GM12878 (cell line): ENCODE measurements at regions not wholly inside any gene's neighbourhood (a gene's known extent, or its start where the extent isn't known, plus 50 kb on each side); places are given as distances from the start of the nearest gene placed in this dataset.
"Not testable (repeated sequence)": the region's sequence is repeated elsewhere in the genome, so short reads cannot be mapped to it uniquely, and the experiment has no call there.

Experiments
- ATAC-seq: fragments of 200-7000 bp; cut with Tn5 transposase; 3 replicates; pipeline ENCODE4 v1.9.1; 2020; ENCODE audit warnings: mild to moderate bottlenecking, moderate library complexity
- BruUV-seq: library from RNA; stranded (reverse); fragments of 400-500 nt; replicated peaks from 2 replicates; lab custom pipeline; 2021; lab: Mats Ljungman, UMichigan
- CTCF ChIA-PET: fragments of 300-600 bp; sonication (Branson Sonifier 250); formaldehyde crosslinking; extraction: SDS; loops from one replicate; lab custom pipeline; 2021; ENCODE audit warnings: inconsistent platforms; lab: Yijun Ruan, JAX
- POLR2A ChIA-PET: fragments of 350-600 bp; formaldehyde crosslinking; extraction: SDS; loops from one replicate; lab custom pipeline; 2021; ENCODE audit warnings: inconsistent platforms; lab: Charles Lee
- RAD21 ChIA-PET: fragments of 300-600 bp; sonication (Branson Sonifier 250); formaldehyde crosslinking; loops from one replicate; lab custom pipeline; 2023; ENCODE audit warnings: antibody characterized with exemption; ENCODE audit not compliant: unreplicated experiment; lab: Charles Lee
- SMC1A ChIA-PET: fragments of 300-600 bp; sonication (Branson Sonifier 250); formaldehyde crosslinking; loops from one replicate; lab custom pipeline; 2023; ENCODE audit not compliant: unreplicated experiment, uncharacterized antibody; lab: Charles Lee
- DNase-seq: peaks from one replicate; pipeline ENCODE4 v3.0.0-alpha.2; 2011; ENCODE audit warnings: low read depth, low spot score
- FAIRE-seq: peaks from 3 replicates; lab custom pipeline; 2011; peaks lifted over from hg19 to GRCh38; lab: Jason Lieb, UNC
- H2AFZ ChIP-seq: 2 replicates; pipeline ENCODE4 v1.6.0; 2011; ENCODE audit warnings: low read depth, low read length, control low read depth; ENCODE audit not compliant: control insufficient read depth
- H3K27ac ChIP-seq: 2 replicates; pipeline ENCODE4 v1.5.1; 2011; ENCODE audit warnings: control low read depth; ENCODE audit not compliant: control insufficient read depth, insufficient read depth
- H3K27me3 ChIP-seq, 2 experiments: replicated peaks in 1 of 2; 2 replicates each; pipeline versions ENCODE4 v1.6.0 to v1.6.1; 2011; ENCODE audit warnings: low read length in 1 of 2; ENCODE audit not compliant: control insufficient read depth in 2 of 2, insufficient read depth in 2 of 2
- H3K36me3 ChIP-seq, 2 experiments: 2 replicates each; pipeline ENCODE4 v1.5.1; 2011; ENCODE audit warnings: low read length in 1 of 2; ENCODE audit not compliant: control insufficient read depth in 2 of 2, insufficient read depth in 2 of 2
- H3K4me1 ChIP-seq: 2 replicates; pipeline ENCODE4 v1.6.1; 2011; ENCODE audit warnings: mild to moderate bottlenecking, low read length, moderate library complexity, mixed read lengths; ENCODE audit not compliant: control insufficient read depth, insufficient read depth
- H3K4me2 ChIP-seq: 2 replicates; pipeline ENCODE4 v1.6.0; 2011; ENCODE audit warnings: control low read depth; ENCODE audit not compliant: control insufficient read depth, insufficient read depth
- H3K4me3 ChIP-seq: fragments of 200-600 bp; sonication (generic); 2 replicates; pipeline ENCODE4 v1.5.1; 2016
- H3K79me2 ChIP-seq: 2 replicates; pipeline ENCODE4 v1.6.0; 2011; ENCODE audit warnings: low read length; ENCODE audit not compliant: control insufficient read depth, insufficient read depth
- H3K9ac ChIP-seq: 2 replicates; pipeline ENCODE4 v1.8.0; 2011; ENCODE audit warnings: low read length, control low read depth, mixed read lengths; ENCODE audit not compliant: control insufficient read depth, insufficient read depth
- H3K9me3 ChIP-seq: replicated peaks from 3 replicates; pipeline ENCODE4 v1.5.1; 2011; ENCODE audit warnings: mild to moderate bottlenecking, low read length; ENCODE audit not compliant: control insufficient read depth, insufficient read depth
- H4K20me1 ChIP-seq: 2 replicates; pipeline ENCODE4 v1.6.0; 2011; ENCODE audit not compliant: control insufficient read depth, insufficient read depth
- GATAD2B ChIP-seq: fragments of 450-650 bp; conservative IDR thresholded peaks from 2 replicates; pipeline ENCODE4 v1.6.1; 2017; ENCODE audit warnings: low read depth, mild to moderate bottlenecking, moderate library complexity
- USF2 ChIP-seq: IDR thresholded peaks from 2 replicates; pipeline ENCODE4 v1.6.1; 2011; ENCODE audit warnings: low read depth, low read length, improper control_type of control experiment, borderline replicate concordance
- WGBS: methylation state at CpG from one replicate; pipeline ENCODE4 v1.1.6; 2016; ENCODE audit warnings: low lambda C conversion rate; ENCODE audit not compliant: insufficient replicate concordance, insufficient coverage; ENCODE audit errors: missing lambda C conversion rate; 5-methylcytosine and 5-hydroxymethylcytosine counted together
- in situ Hi-C: fragments of 300-500 bp; cut with MboI; formaldehyde crosslinking; loops from 9 replicates; pipeline ENCODE4 v1.14.3; 2018; ENCODE audit warnings: mixed read lengths
- intact Hi-C: fragments of 100-400 bp; cut with micrococcal nuclease; formaldehyde crosslinking; loops from one replicate; pipeline ENCODE4 v1.14.2; 2022; ENCODE audit not compliant: unreplicated experiment

DNA sequence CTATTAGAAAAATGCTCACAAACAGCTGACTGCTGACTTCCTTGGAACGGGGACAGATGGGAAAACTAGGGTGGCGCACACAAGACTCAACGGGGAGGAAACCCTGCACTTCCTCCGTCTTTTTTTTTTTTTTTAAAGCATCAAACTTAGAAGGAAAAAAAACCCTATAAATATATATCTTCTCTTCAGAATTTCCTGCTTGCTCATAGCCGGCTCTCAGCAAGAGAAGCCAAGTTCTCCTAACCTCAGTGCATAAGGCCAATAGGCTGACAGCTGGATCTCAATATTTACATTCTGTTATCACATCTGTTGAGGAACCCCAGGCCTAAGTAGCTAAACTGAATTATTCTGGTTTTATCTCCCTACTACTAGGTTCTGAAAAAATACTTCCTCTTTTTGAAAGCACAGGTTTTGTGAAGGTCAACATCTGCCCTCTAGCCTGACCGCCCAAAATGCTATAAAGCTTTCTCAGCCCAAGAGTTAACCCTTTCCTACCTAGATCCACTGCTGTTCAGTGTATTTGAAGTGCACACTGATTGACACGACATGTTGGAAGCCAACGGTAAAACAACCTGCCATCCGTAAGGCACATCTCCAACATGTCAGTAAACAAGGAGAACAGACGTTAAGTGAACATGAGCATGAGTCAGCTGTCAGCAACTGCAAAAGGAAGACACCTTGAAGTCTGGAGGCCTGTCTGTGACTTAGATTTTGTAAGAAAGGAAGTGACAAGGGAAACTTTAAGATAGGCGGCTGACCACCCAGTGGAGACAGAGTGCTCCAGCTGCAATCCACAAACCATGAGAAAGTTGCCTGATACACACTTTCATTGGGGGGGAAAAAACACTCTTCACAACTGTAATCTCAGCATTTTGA lies 83.8 kb downstream of the EBLN1 start:
- TF ChIP-seq USF2 (no peak), GATAD2B (no peak)
- Histone ChIP-seq H3K27ac (no peak overlapping the region; the same call in 1 of the 2 replicates), H3K4me2 (no peak overlapping the region), H3K4me3 (no peak overlapping the region), H3K4me1 (no peaks in the 10 kb centered on the region), H4K20me1 (no peaks in the 10 kb centered on the region), H3K36me3 (no peaks in the 10 kb centered on the region), H3K9me3 (no peaks in the 10 kb centered on the region; the same call in 2 of the 3 replicates), H3K79me2 (no peaks in the 10 kb centered on the region), H2AFZ (0 out of 2 replicates have a peak overlapping the region, but pooled peaks have one; percentile 29), H3K9ac (no peak overlapping the region), H3K27me3 (no peaks in the 10 kb centered on the region)
- in situ Hi-C loops (no loop called here), intact Hi-C loops (no loop called here)
- WGBS: 25% methylated on average over 11 of the region's 11 CpGs
- ChIA-PET POLR2A (no interaction called here), RAD21 (no interaction called here), SMC1A (no interaction called here), CTCF (interaction anchor here (1.1 kb wide), 1 partner anchor 12 kb away, joined by 3 read pairs; no protein-coding TSS in a partner anchor)
- DNase-seq (no peak), FAIRE-seq (peak; percentile 80), ATAC-seq (peak; percentile 30; the same call in 1 of the 3 replicates)
- no TSS peak for BruUV-seq

GRCh38 chr10:22130824-22131223 lies 87.0 kb downstream of the EBLN1 start:
- DNase-seq, ATAC-seq, H3K27me3 ChIP-seq, H3K79me2 ChIP-seq, FAIRE-seq, SMC1A ChIA-PET, intact Hi-C loops, H3K36me3 ChIP-seq, H3K9ac ChIP-seq, RAD21 ChIA-PET, H2AFZ ChIP-seq, H3K9me3 ChIP-seq, H3K4me2 ChIP-seq, H4K20me1 ChIP-seq, H3K27ac ChIP-seq, in situ Hi-C loops, H3K4me1 ChIP-seq, CTCF ChIA-PET, H3K4me3 ChIP-seq, BruUV-seq, POLR2A ChIA-PET: not testable (repeated sequence)
- WGBS: 46% methylated on average over 6 of the region's 6 CpGs

- H3K9ac ChIP-seq, in situ Hi-C loops, BruUV-seq, H3K36me3 ChIP-seq, H3K4me1 ChIP-seq, H3K4me3 ChIP-seq, SMC1A ChIA-PET, H3K9me3 ChIP-seq, H3K79me2 ChIP-seq, CTCF ChIA-PET, H3K4me2 ChIP-seq, POLR2A ChIA-PET, H3K27me3 ChIP-seq, H4K20me1 ChIP-seq, ATAC-seq, RAD21 ChIA-PET, intact Hi-C loops, DNase-seq, FAIRE-seq, H2AFZ ChIP-seq, H3K27ac ChIP-seq: not testable (repeated sequence)
- 95% methylated on average over 19 of the region's 22 CpGs for WGBS
Observed at GRCh38 chr10:22129612-22130011, 88.2 kb downstream of the EBLN1 start.
